Right atrium auricular region (tissue), 2 donors: ENCODE measurements at regions not wholly inside any gene's neighbourhood (a gene's known extent, or its start where the extent isn't known, plus 50 kb on each side); places are given as distances from the start of the nearest gene placed in this dataset.

Source experiments
- DNase-seq: peaks from one replicate; pipeline ENCODE4 v3.0.0-alpha.2; 2019; ENCODE audit warnings: low spot score
- H3K27ac ChIP-seq, 2 donors: fragments of 200-600 bp; sonication (generic); 1 replicate in 1 of 2; 2 replicates in 1 of 2; pipeline ENCODE4 v1.5.1; 2016 to 2019
- H3K27me3 ChIP-seq, 2 donors: fragments of 200-600 bp; sonication (generic); one replicate each; pipeline versions ENCODE4 v1.5.1 to v1.6.0; 2017 to 2019
- H3K36me3 ChIP-seq: fragments of 200-600 bp; sonication (generic); one replicate; pipeline ENCODE4 v1.5.1; 2016
- H3K4me1 ChIP-seq, 2 donors: fragments of 200-600 bp; sonication (generic); one replicate each; pipeline versions ENCODE4 v1.5.1 to v1.6.0; 2017 to 2019
- H3K4me3 ChIP-seq, 2 donors: fragments of 200-600 bp; sonication (generic); 1 replicate in 1 of 2; 2 replicates in 1 of 2; pipeline ENCODE4 v1.5.1; 2017 to 2019; ENCODE audit warnings: mild to moderate bottlenecking in 1 of 2, moderate library complexity in 1 of 2
- H3K9me3 ChIP-seq, 2 donors: fragments of 200-600 bp; sonication (generic); one replicate each; pipeline ENCODE4 v1.5.1; 2019
- CTCF ChIP-seq, 2 donors: fragments of 200-600 bp; sonication (generic); IDR thresholded peaks; one replicate each; pipeline ENCODE4 v1.5.1; 2019; ENCODE audit warnings: antibody characterized with exemption in 2 of 2

DNA sequence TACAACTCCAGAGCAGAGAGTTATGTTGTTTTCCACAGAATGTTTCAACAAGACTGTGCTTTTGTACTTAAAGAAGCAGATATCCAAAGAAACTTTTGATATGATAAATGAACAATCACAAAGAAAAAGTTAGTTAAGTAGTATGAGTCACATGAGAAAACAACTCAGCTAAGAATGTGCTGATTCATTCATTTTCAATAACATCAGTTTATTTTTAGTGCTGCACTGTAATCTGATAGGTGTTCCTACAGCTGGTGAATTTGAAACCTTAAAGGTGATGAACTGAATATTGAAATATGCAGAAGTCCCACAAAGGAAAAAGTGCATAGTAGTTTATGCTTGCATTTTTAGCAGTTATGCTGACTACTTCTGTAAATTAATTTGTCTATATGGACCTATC is 180.3 kb upstream of the TENM3 start:
- Histone ChIP-seq H3K36me3 (no peaks in the 10 kb centered on the region), H3K9me3 (no peaks in the 10 kb centered on the region), H3K4me1 (no peaks in the 10 kb centered on the region), H3K27ac (no peak overlapping the region), H3K4me3 (no peak overlapping the region), H3K27me3 (no peaks in the 10 kb centered on the region)
- TF ChIP-seq CTCF (IDR thresholded peaks at IDR 0.05): no peak
- DNase-seq: no peak

DNA sequence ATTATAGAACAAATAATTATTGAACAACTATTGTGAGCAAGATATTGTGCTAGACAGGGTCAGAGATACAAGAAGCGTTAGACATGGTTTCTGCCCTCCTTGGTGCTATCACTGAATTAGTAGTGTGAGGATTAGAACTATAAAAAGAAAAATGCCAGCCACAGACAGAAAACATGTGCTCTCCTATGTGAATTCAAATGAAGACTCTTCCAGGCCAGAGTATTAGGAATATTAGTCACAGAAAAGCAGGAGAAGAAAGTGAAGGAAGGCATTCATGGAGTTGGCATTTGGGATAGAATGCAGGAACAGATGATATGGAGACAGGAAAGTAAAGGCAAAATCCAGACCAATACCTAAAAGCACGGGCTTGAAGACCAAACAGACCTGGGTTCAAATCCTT is 179.6 kb upstream of the TENM3 start:
- H3K27me3 ChIP-seq: no peaks in the 10 kb centered on the region
- H3K36me3 ChIP-seq: no peaks in the 10 kb centered on the region
- no peak overlapping the region for H3K27ac ChIP-seq
- H3K4me3 ChIP-seq: no peak overlapping the region
- TF ChIP-seq CTCF (IDR thresholded peaks at IDR 0.05): no peak
- DNase-seq: no peak
- H3K9me3 ChIP-seq: no peaks in the 10 kb centered on the region
- no peaks in the 10 kb centered on the region for H3K4me1 ChIP-seq

DNA sequence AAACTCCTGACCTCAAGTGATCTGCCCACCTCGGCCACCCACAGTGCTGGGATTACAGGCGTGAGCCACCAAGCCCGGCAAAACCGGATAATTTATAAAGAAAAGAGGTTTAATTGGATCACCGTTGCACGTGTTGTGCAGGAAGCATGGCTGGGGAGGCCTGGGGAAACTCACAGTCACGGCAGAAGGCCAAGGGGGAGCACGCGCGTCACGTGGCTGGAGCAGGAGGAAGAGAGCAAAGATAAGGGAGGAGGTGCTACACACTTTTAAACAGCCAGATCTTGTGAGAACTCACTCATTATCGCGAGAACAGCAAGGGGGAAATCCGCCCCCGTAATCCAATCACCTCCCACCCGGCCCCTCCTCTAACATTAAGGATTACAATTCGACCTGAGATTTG is 177.9 kb upstream of the TENM3 start:
- TF ChIP-seq CTCF (IDR thresholded peaks at IDR 0.05): no peak
- DNase-seq: no peak
- Histone ChIP-seq H3K27ac (no peak overlapping the region), H3K4me3 (no peak overlapping the region), H3K4me1 (no peaks in the 10 kb centered on the region), H3K36me3 (no peaks in the 10 kb centered on the region), H3K27me3 (no peaks in the 10 kb centered on the region), H3K9me3 (no peaks in the 10 kb centered on the region)

- Histone ChIP-seq H3K4me3 (no peak overlapping the region), H3K9me3 (no peaks in the 10 kb centered on the region), H3K27me3 (no peaks in the 10 kb centered on the region), H3K4me1 (no peaks in the 10 kb centered on the region), H3K36me3 (no peaks in the 10 kb centered on the region), H3K27ac (no peak overlapping the region)
- TF ChIP-seq CTCF (IDR thresholded peaks at IDR 0.05): no peak
- no peak for DNase-seq
These were observed 177.2 kb upstream of the TENM3 start for GRCh38 chr4:182066037-182066436.

GRCh38 chr4:182067828-182068227 is 175.4 kb upstream of the TENM3 start:
- H3K4me1 ChIP-seq: no peaks in the 10 kb centered on the region
- H3K4me3 ChIP-seq: no peak overlapping the region
- TF ChIP-seq CTCF (IDR thresholded peaks at IDR 0.05): no peak
- no peaks in the 10 kb centered on the region for H3K27me3 ChIP-seq
- no peak overlapping the region for H3K27ac ChIP-seq
- no peaks in the 10 kb centered on the region for H3K36me3 ChIP-seq
- no peaks in the 10 kb centered on the region for H3K9me3 ChIP-seq
- DNase-seq: no peak

DNA sequence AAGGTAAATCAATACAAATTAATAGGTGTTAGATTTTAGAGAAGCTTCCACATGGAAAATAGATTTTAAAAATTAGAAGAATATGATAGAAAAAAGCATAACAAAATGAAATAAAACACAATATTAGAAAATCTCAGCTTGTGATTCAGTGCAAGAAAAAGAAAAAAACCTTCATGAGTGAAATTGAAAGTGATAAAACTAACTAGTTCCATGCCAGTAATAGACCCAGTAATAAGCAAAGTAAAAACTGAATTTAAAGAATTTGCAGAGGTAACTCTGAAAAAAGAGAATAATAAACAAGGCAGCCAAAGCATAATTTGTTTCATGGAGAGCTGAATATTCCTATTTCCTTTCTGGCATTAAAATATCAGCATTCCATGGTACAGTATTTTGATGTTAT is 174.3 kb upstream of the TENM3 start:
- no peaks in the 10 kb centered on the region for H3K9me3 ChIP-seq
- no peak for DNase-seq
- H3K4me3 ChIP-seq: no peak overlapping the region
- TF ChIP-seq CTCF (IDR thresholded peaks at IDR 0.05): no peak
- H3K27ac ChIP-seq: no peak overlapping the region
- H3K4me1 ChIP-seq: no peaks in the 10 kb centered on the region
- H3K27me3 ChIP-seq: no peaks in the 10 kb centered on the region
- no peaks in the 10 kb centered on the region for H3K36me3 ChIP-seq
